ENCODE measurements at regions not wholly inside any gene's neighbourhood (a gene's known extent, or its start where the extent isn't known, plus 50 kb on each side); places are given as distances from the start of the nearest gene placed in this dataset.

GRCh38 chr11:95711162-95711944 is 78.2 kb downstream of the FAM76B start:
- ChIA-PET CTCF (no interaction called here), POLR2A (ENCODE audit: unreplicated experiment) (no interaction called here)
- Histone ChIP-seq H3K27ac (ENCODE audit: insufficient read depth, low read length) (no peak overlapping the region), H2BK5ac (ENCODE audit: low read depth, low read length, poor library complexity, severe bottlenecking) (no peak overlapping the region), H3K79me1 (ENCODE audit: low read depth in 1 of 2, low read length in 2 of 2) (no peaks in the 10 kb centered on the region), H3K36me3 (ENCODE audit: control insufficient read depth, insufficient read depth, low read length) (no peaks in the 10 kb centered on the region), H4K5ac (ENCODE audit: low read depth, low read length) (no peak overlapping the region), H4K91ac (ENCODE audit: insufficient read depth, low read depth, low read length) (no peak overlapping the region), H2AK5ac (ENCODE audit: low read depth, low read length) (no peak overlapping the region), H3K27me3 (ENCODE audit: control insufficient read depth, insufficient read depth, low read length) (peaks cover 16% of the 10 kb centered on the region), H3K4me3 (ENCODE audit: insufficient read depth, low read depth, low read length) (no peak overlapping the region), H3K23ac (ENCODE audit: low read depth, low read length) (no peak overlapping the region), H3K4me2 (ENCODE audit: low read depth, low read length) (no peak overlapping the region), H3K14ac (replicated peaks; ENCODE audit: low read depth, low read length) (no peak overlapping the region), H2AK9ac (replicated peaks; ENCODE audit: low read depth, low read length, poor library complexity) (no peak overlapping the region), H3K4me1 (ENCODE audit: control insufficient read depth, insufficient read depth, low read length) (no peaks in the 10 kb centered on the region), H2BK20ac (ENCODE audit: low read depth, low read length) (no peak overlapping the region), H3K4ac (ENCODE audit: low read depth, low read length) (no peak overlapping the region), H4K20me1 (ENCODE audit: insufficient read depth, low read length) (no peaks in the 10 kb centered on the region), H2BK15ac (ENCODE audit: low read depth, low read length) (no peak overlapping the region), H2AFZ (replicated peaks; ENCODE audit: low read length, poor library complexity) (no peak overlapping the region), H4K8ac (ENCODE audit: low read depth in 2 of 2, low read length in 2 of 2) (no peak overlapping the region), H3K9me1 (ENCODE audit: insufficient read depth, low read length) (no peaks in the 10 kb centered on the region), H2BK120ac (ENCODE audit: low read depth, low read length) (no peak overlapping the region), H3K18ac (ENCODE audit: low read depth, low read length) (no peak overlapping the region), H3K9me3 (ENCODE audit: control insufficient read depth, insufficient read depth, low read length) (no peaks in the 10 kb centered on the region), H3K9ac (ENCODE audit: low read depth, low read length) (no peak overlapping the region), H3K56ac (ENCODE audit: extremely low read depth, insufficient read depth, low read length) (no peak overlapping the region)
- ATAC-seq (ENCODE audit: low read depth) (no peak), DNase-seq (peak; percentile 14)
- WGBS, 2 experiments (ENCODE audit: extremely low coverage in 2 of 2, insufficient read length in 1 of 2): no CpG with 5 or more reads among the region's 7 CpGs
- no TSS peak for BruUV-seq (replicated peaks)
- intact Hi-C loops (cut with micrococcal nuclease): no loop called here
- TF ChIP-seq POLR2A (IDR thresholded peaks at IDR 0.05; ENCODE audit: low read depth, low read length) (no peak), CTCF (conservative IDR thresholded peaks at IDR 0.05; ENCODE audit: low read depth, low read length) (no peak), USF2 (IDR thresholded peaks at IDR 0.05; ENCODE audit: low read depth, low read length) (no peak), CHD1 (IDR thresholded peaks at IDR 0.05; ENCODE audit: low read depth, low read length) (no peak), MAZ (IDR thresholded peaks at IDR 0.05; ENCODE audit: borderline replicate concordance, low read depth, low read length) (no peak), RCOR1 (IDR thresholded peaks at IDR 0.05; ENCODE audit: insufficient replicate concordance, low read length) (no peak), NFE2L2 (IDR thresholded peaks at IDR 0.05; ENCODE audit: low read depth, low read length) (no peak), SMC3 (IDR thresholded peaks at IDR 0.05; ENCODE audit: low read depth, low read length) (no peak), CEBPB (IDR thresholded peaks at IDR 0.05; ENCODE audit: low read depth, low read length) (no peak), MXI1 (IDR thresholded peaks at IDR 0.05; ENCODE audit: borderline replicate concordance, low read depth, low read length) (no peak), RFX5 (IDR thresholded peaks at IDR 0.05; ENCODE audit: low read depth, low read length) (no peak), BHLHE40 (IDR thresholded peaks at IDR 0.05; ENCODE audit: low read depth, low read length) (no peak), ELK1 (IDR thresholded peaks at IDR 0.05; ENCODE audit: borderline replicate concordance, low read depth, low read length) (no peak), FOS (IDR thresholded peaks at IDR 0.05; ENCODE audit: low read depth, low read length) (no peak), RAD21 (IDR thresholded peaks at IDR 0.05; ENCODE audit: low read length) (no peak), MAFK (IDR thresholded peaks at IDR 0.05; ENCODE audit: low read depth, low read length) (no peak)
- in situ Hi-C loops (cut with MboI; ENCODE audit: low sequenced_read_pairs): no loop called here
- dilution Hi-C loops (cut with HindIII; ENCODE audit: low sequenced_read_pairs, unreplicated experiment): no loop called here

All from IMR-90 (cell line).